ENCODE measurements at regions not wholly inside any gene's neighbourhood (a gene's known extent, or its start where the extent isn't known, plus 50 kb on each side); places are given as distances from the start of the nearest gene placed in this dataset.

DNA sequence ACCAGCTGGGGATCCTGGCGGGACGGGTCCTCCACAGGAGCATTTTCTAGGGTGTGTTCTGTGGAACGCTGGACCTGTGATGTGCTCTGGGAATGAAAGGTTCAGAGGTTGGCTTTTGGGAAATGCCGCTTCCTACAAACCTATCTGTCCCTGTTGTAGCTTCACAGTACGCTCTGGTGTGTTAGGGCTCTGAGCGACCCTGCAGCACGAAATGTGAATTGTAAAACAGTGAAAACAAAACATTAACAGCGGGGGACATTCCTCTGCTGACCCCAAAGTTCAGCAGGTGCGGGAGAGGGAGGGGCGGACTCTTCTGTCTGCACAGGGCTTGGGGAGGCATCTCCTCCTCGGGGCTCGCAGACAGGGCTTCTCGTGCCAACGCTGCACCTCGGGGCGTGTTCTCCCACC is 155.9 kb downstream of the NRN1 start:
- Mint-ChIP-seq H3K27ac (peak overlapping the region in 1 of 3 experiments; percentile 34; a peak in 2 of 7 replicates), H3K4me1 (peaks cover 30% of the 10 kb centered on the region in 2 experiments), H3K27me3 (ENCODE audit: low read depth) (peaks cover 95% of the 10 kb centered on the region), H3K36me3 (ENCODE audit: insufficient read depth in 1 of 3, low read depth in 3 of 3) (peaks cover 0 to 4% (median 0%) of the 10 kb centered on the region in 3 experiments; a peak in 2 of 7 replicates), H3K4me3 (peak overlapping the region; percentile 60 to 65), H3K9me3 (peaks cover 2 to 14% of the 10 kb centered on the region in 2 experiments; a peak in 3 of 5 replicates)
- Histone ChIP-seq H3K27me3 (ENCODE audit: insufficient read depth, low read length) (peaks cover 64% of the 10 kb centered on the region), H3K79me2 (ENCODE audit: insufficient read depth, low read length) (no peaks in the 10 kb centered on the region), H3K9me3 (ENCODE audit: control insufficient read depth, low read depth, low read length) (no peaks in the 10 kb centered on the region), H4K20me1 (ENCODE audit: control insufficient read depth, insufficient read depth, insufficient read length) (no peaks in the 10 kb centered on the region), H3K27ac (ENCODE audit: insufficient read length, low read depth, low read length) (no peak overlapping the region), H3K23ac (ENCODE audit: insufficient read length, low read depth, low read length) (no peak overlapping the region), H3K56ac (ENCODE audit: insufficient read length, low read depth, low read length) (no peak overlapping the region), H3K18ac (ENCODE audit: insufficient read length, low read depth, low read length) (peak overlapping the region; percentile 77), H2BK20ac (ENCODE audit: low read depth, low read length, poor library complexity, severe bottlenecking) (no peak overlapping the region), H2AK5ac (ENCODE audit: insufficient read length, low read length) (no peak overlapping the region), H3K9ac (ENCODE audit: extremely low read depth, insufficient read length, low read length) (no peak overlapping the region), H4K91ac (ENCODE audit: insufficient read length, low read depth, low read length) (no peak overlapping the region), H3K4me1 (ENCODE audit: insufficient read depth, low read length) (no peaks in the 10 kb centered on the region), H2BK120ac (ENCODE audit: low read depth, low read length, poor library complexity, severe bottlenecking) (no peak overlapping the region), H2BK15ac (ENCODE audit: low read depth, low read length) (no peak overlapping the region), H3K4ac (ENCODE audit: low read depth, low read length) (no peak overlapping the region), H4K8ac (replicated peaks; ENCODE audit: insufficient read length, low read depth, low read length) (no peak overlapping the region), H2BK5ac (ENCODE audit: insufficient read length, low read length) (no peak overlapping the region), H4K5ac (ENCODE audit: insufficient read length, low read depth, low read length) (no peak overlapping the region), H3T11ph (ENCODE audit: low read length) (no peak overlapping the region), H2BK12ac (ENCODE audit: insufficient read length, low read depth, low read length) (no peak overlapping the region), H3K23me2 (ENCODE audit: insufficient read length, low read depth, low read length, poor library complexity, severe bottlenecking) (peaks cover 5% of the 10 kb centered on the region), H3K4me2 (ENCODE audit: insufficient read depth, insufficient read length, low read length) (peak overlapping the region; percentile 70), H3K14ac (ENCODE audit: insufficient read depth, low read length) (peak overlapping the region; percentile 87), H3K79me1 (ENCODE audit: insufficient read depth, low read depth, low read length, poor library complexity, severe bottlenecking) (no peaks in the 10 kb centered on the region), H2AFZ (ENCODE audit: low read length) (peak overlapping the region; percentile 85)
- no CpG with 5 or more reads among the region's 16 CpGs for WGBS (ENCODE audit: extremely low coverage, insufficient read length, low lambda C conversion rate)
- peak; percentile 92 for DNase-seq
- TF ChIP-seq, protein P1, sequence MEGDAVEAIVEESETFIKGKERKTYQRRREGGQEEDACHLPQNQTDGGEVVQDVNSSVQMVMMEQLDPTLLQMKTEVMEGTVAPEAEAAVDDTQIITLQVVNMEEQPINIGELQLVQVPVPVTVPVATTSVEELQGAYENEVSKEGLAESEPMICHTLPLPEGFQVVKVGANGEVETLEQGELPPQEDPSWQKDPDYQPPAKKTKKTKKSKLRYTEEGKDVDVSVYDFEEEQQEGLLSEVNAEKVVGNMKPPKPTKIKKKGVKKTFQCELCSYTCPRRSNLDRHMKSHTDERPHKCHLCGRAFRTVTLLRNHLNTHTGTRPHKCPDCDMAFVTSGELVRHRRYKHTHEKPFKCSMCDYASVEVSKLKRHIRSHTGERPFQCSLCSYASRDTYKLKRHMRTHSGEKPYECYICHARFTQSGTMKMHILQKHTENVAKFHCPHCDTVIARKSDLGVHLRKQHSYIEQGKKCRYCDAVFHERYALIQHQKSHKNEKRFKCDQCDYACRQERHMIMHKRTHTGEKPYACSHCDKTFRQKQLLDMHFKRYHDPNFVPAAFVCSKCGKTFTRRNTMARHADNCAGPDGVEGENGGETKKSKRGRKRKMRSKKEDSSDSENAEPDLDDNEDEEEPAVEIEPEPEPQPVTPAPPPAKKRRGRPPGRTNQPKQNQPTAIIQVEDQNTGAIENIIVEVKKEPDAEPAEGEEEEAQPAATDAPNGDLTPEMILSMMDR (conservative IDR thresholded peaks at IDR 0.05) = no peak
